Chondrocyte (in vitro differentiated cells): ENCODE measurements at regions not wholly inside any gene's neighbourhood (a gene's known extent, or its start where the extent isn't known, plus 50 kb on each side); places are given as distances from the start of the nearest gene placed in this dataset.
A peak's percentile ranks its signal among the peaks of the same experiment; 100 is the strongest.

ENCODE experiments used
- DNase-seq: peaks from one replicate; pipeline ENCODE4 v3.0.0; 2021; ENCODE audit warnings: mixed read lengths, low spot score
- H3K27ac Mint-ChIP-seq: one replicate; pipeline ENCODE4 v1.8.0; 2021; ENCODE audit warnings: mild to moderate bottlenecking, moderate library complexity, mixed read lengths; ENCODE audit not compliant: unreplicated experiment
- H3K27me3 Mint-ChIP-seq: 2 replicates; pipeline ENCODE4 v1.8.0; 2021; ENCODE audit warnings: low read depth, mixed read lengths
- H3K36me3 Mint-ChIP-seq: 2 replicates; pipeline ENCODE4 v1.8.0; 2021; ENCODE audit warnings: low read depth, mixed read lengths
- H3K4me1 Mint-ChIP-seq: 2 replicates; pipeline ENCODE4 v1.8.0; 2021; ENCODE audit warnings: low read depth, mild to moderate bottlenecking, mixed read lengths
- H3K4me3 Mint-ChIP-seq: one replicate; pipeline ENCODE4 v1.8.0; 2021; ENCODE audit warnings: mild to moderate bottlenecking, moderate library complexity, mixed read lengths; ENCODE audit not compliant: unreplicated experiment
- H3K9me3 Mint-ChIP-seq: 2 replicates; pipeline ENCODE4 v1.8.0; 2021; ENCODE audit warnings: low read depth, mixed read lengths
- CTCF ChIP-seq: fragments of 200-600 bp; sonication (generic); IDR thresholded peaks from 2 replicates; pipeline ENCODE4 v1.5.0; 2021; ENCODE audit warnings: antibody characterized with exemption, mild to moderate bottlenecking, moderate library complexity

GRCh38 chr5:143946837-143947236, 134.9 kb downstream of the HMHB1 start:
- no peaks in the 10 kb centered on the region for H3K4me1 Mint-ChIP-seq
- peaks cover 10% of the 10 kb centered on the region for H3K36me3 Mint-ChIP-seq
- H3K27ac Mint-ChIP-seq: no peak overlapping the region
- no peak for TF ChIP-seq CTCF
- H3K27me3 Mint-ChIP-seq: no peaks in the 10 kb centered on the region
- DNase-seq: no peak
- H3K4me3 Mint-ChIP-seq: no peak overlapping the region
- H3K9me3 Mint-ChIP-seq: peaks cover 51% of the 10 kb centered on the region

GRCh38 chr5:143947313-143947712, 135.4 kb downstream of the HMHB1 start:
- H3K27me3 Mint-ChIP-seq: no peaks in the 10 kb centered on the region
- no peak for TF ChIP-seq CTCF
- DNase-seq: no peak
- peaks cover 10% of the 10 kb centered on the region for H3K36me3 Mint-ChIP-seq
- H3K9me3 Mint-ChIP-seq: peaks cover 49% of the 10 kb centered on the region
- no peak overlapping the region for H3K4me3 Mint-ChIP-seq
- H3K27ac Mint-ChIP-seq: no peak overlapping the region
- no peaks in the 10 kb centered on the region for H3K4me1 Mint-ChIP-seq

- no peaks in the 10 kb centered on the region for H3K36me3 Mint-ChIP-seq
- peaks cover 5% of the 10 kb centered on the region for H3K9me3 Mint-ChIP-seq
- H3K4me3 Mint-ChIP-seq: no peak overlapping the region
- no peak for TF ChIP-seq CTCF
- no peak for DNase-seq
- no peaks in the 10 kb centered on the region for H3K27me3 Mint-ChIP-seq
- H3K27ac Mint-ChIP-seq: no peak overlapping the region
- H3K4me1 Mint-ChIP-seq: peaks cover 6% of the 10 kb centered on the region
These were observed 140.8 kb downstream of the HMHB1 start for GRCh38 chr5:143952809-143953208.

- no peak for TF ChIP-seq CTCF
- Mint-ChIP-seq H3K4me3 (no peak overlapping the region), H3K27ac (no peak overlapping the region), H3K36me3 (no peaks in the 10 kb centered on the region), H3K27me3 (no peaks in the 10 kb centered on the region), H3K4me1 (peaks cover 6% of the 10 kb centered on the region), H3K9me3 (no peaks in the 10 kb centered on the region)
- DNase-seq: no peak
These were observed 141.9 kb downstream of the HMHB1 start for GRCh38 chr5:143953851-143954250.

- Mint-ChIP-seq H3K27ac (peak overlapping the region; percentile 78), H3K36me3 (no peaks in the 10 kb centered on the region), H3K27me3 (no peaks in the 10 kb centered on the region), H3K4me3 (no peak overlapping the region), H3K4me1 (peaks cover 6% of the 10 kb centered on the region), H3K9me3 (no peaks in the 10 kb centered on the region)
- TF ChIP-seq CTCF: no peak
- no peak for DNase-seq
These were observed 143.2 kb downstream of the HMHB1 start for GRCh38 chr5:143955141-143955540.
